ENCODE measurements at regions not wholly inside any gene's neighbourhood (a gene's known extent, or its start where the extent isn't known, plus 50 kb on each side); places are given as distances from the start of the nearest gene placed in this dataset.
A peak's percentile ranks its signal among the peaks of the same experiment; 100 is the strongest.
"Not testable (repeated sequence)": the region's sequence is repeated elsewhere in the genome, so short reads cannot be mapped to it uniquely, and the experiment has no call there.

GRCh38 chr15:25068696-25069095, 113.9 kb downstream of the SNRPN start:
- no peak for DNase-seq

- DNase-seq: no peak
These were observed 115.7 kb downstream of the SNRPN start for GRCh38 chr15:25070353-25070963.

- no peak for DNase-seq
These were observed 118.2 kb downstream of the SNRPN start for GRCh38 chr15:25072857-25073476.

- DNase-seq: no peak
These were observed 132.3 kb downstream of the SNRPN start for GRCh38 chr15:25087137-25087536.

GRCh38 chr15:25088261-25088790, 133.5 kb downstream of the SNRPN start:
- no peak for DNase-seq

GRCh38 chr15:25089577-25089976, 134.8 kb downstream of the SNRPN start:
- no peak for DNase-seq

- DNase-seq: no peak
These were observed 135.4 kb downstream of the SNRPN start for GRCh38 chr15:25090073-25090733.

GRCh38 chr15:25091421-25092158, 136.8 kb downstream of the SNRPN start:
- no peak for DNase-seq

GRCh38 chr15:25092661-25093060, 137.9 kb downstream of the SNRPN start:
- DNase-seq: no peak

- no peak for DNase-seq
These were observed 138.8 kb downstream of the SNRPN start for GRCh38 chr15:25093455-25094029.

- DNase-seq: no peak
These were observed 139.3 kb downstream of the SNRPN start for GRCh38 chr15:25094066-25094465.

- DNase-seq: no peak
These were observed 139.7 kb downstream of the SNRPN start for GRCh38 chr15:25094519-25094918.

- DNase-seq: no peak
These were observed 140.4 kb downstream of the SNRPN start for GRCh38 chr15:25095179-25095578.

GRCh38 chr15:25099966-25100365, 145.2 kb downstream of the SNRPN start:
- DNase-seq: not testable (repeated sequence)

GRCh38 chr15:25106209-25106608, 151.4 kb downstream of the SNRPN start:
- no peak for DNase-seq

GRCh38 chr15:25133804-25134203, 179.0 kb downstream of the SNRPN start:
- DNase-seq: no peak

GRCh38 chr15:25134546-25134945, 179.8 kb downstream of the SNRPN start:
- no peak for DNase-seq

- DNase-seq: no peak
These were observed 181.3 kb downstream of the SNRPN start for GRCh38 chr15:25136119-25136518.

GRCh38 chr15:25137013-25137412, 182.2 kb downstream of the SNRPN start:
- DNase-seq: no peak

GRCh38 chr15:25169318-25169717, 214.5 kb downstream of the SNRPN start:
- DNase-seq: peak; percentile 2

GRCh38 chr15:25170113-25170731, 215.4 kb downstream of the SNRPN start:
- DNase-seq: peak; percentile 2

- no peak for DNase-seq
These were observed 216.0 kb downstream of the SNRPN start for GRCh38 chr15:25170781-25171110.
